Stomach smooth muscle (tissue), 2 donors: ENCODE measurements at regions not wholly inside any gene's neighbourhood (a gene's known extent, or its start where the extent isn't known, plus 50 kb on each side); places are given as distances from the start of the nearest gene placed in this dataset.

ENCODE experiments used
- H3K27ac ChIP-seq: one replicate; pipeline ENCODE4 v1.7.0; 2013; ENCODE audit warnings: mild to moderate bottlenecking, low read length, inconsistent platforms
- H3K27me3 ChIP-seq, 2 donors: one replicate each; pipeline ENCODE4 v1.7.0; 2013; ENCODE audit warnings: low read length in 2 of 2; ENCODE audit not compliant: insufficient read depth in 2 of 2, control insufficient read depth in 1 of 2
- H3K36me3 ChIP-seq, 2 donors: one replicate each; pipeline ENCODE4 v1.7.0; 2013; ENCODE audit warnings: low read length in 2 of 2; ENCODE audit not compliant: control insufficient read depth in 2 of 2, insufficient read depth in 2 of 2
- H3K4me1 ChIP-seq: one replicate; pipeline ENCODE4 v1.7.0; 2013; ENCODE audit warnings: low read length; ENCODE audit not compliant: control insufficient read depth, insufficient read depth
- H3K4me3 ChIP-seq, 2 donors: one replicate each; pipeline ENCODE4 v1.7.0; 2013; ENCODE audit warnings: low read length in 2 of 2
- H3K9ac ChIP-seq, 2 donors: one replicate each; pipeline ENCODE4 v1.7.0; 2013; ENCODE audit warnings: low read length in 2 of 2, mild to moderate bottlenecking in 1 of 2
- H3K9me3 ChIP-seq, 2 donors: one replicate each; pipeline ENCODE4 v1.7.0; 2013; ENCODE audit warnings: low read length in 2 of 2; ENCODE audit not compliant: control insufficient read depth in 2 of 2
- donor health status: healthy.
- donor health status: Pancreatic carcinoma.

DNA sequence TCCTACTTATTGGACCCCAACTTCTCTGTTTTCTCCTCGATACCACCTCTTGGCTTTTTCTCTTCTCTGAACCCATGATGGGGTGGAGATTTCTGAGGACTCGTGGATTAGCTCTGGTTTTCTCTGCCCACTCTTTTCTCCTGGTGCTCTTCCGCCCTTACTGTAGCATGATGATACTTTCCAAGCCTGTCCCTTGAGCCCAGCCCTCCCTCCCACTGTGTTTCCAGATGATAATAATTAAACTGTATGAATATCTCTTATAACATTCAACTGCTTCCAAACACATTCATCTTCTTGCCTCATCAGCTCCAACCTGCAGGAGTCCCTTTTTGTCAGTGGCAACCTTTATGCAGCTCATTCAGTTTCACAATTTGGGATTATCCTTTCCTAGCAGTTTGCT, 494.2 kb upstream of the KLF4 start:
- Histone ChIP-seq H3K27me3 (no peaks in the 10 kb centered on the region), H3K9me3 (no peaks in the 10 kb centered on the region), H3K4me3 (no peak overlapping the region), H3K9ac (no peak overlapping the region), H3K4me1 (no peaks in the 10 kb centered on the region), H3K27ac (no peak overlapping the region), H3K36me3 (no peaks in the 10 kb centered on the region)

DNA sequence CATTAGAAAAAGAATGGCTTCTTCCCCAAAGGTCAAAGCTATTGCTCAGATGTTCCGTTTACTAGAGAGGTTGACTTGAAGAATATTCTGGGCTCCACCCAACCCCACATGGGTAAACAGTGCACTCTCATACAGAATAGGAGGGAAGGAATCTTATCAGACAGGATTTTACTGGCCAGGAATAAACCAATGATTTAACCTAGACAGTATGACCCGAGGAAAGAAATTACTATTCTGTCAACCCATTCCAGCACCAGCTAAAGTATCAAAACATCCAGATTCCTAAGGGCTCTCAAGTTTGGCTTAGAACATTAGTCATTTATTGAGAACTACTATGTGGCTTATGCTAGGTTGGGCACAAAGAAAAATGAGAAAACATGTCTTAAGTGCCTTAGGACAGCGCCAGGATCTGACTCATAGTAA, 493.6 kb upstream of the KLF4 start:
- Histone ChIP-seq H3K9ac (no peak overlapping the region), H3K36me3 (no peaks in the 10 kb centered on the region), H3K4me3 (no peak overlapping the region), H3K27ac (no peak overlapping the region), H3K9me3 (no peaks in the 10 kb centered on the region), H3K27me3 (no peaks in the 10 kb centered on the region), H3K4me1 (no peaks in the 10 kb centered on the region)

DNA sequence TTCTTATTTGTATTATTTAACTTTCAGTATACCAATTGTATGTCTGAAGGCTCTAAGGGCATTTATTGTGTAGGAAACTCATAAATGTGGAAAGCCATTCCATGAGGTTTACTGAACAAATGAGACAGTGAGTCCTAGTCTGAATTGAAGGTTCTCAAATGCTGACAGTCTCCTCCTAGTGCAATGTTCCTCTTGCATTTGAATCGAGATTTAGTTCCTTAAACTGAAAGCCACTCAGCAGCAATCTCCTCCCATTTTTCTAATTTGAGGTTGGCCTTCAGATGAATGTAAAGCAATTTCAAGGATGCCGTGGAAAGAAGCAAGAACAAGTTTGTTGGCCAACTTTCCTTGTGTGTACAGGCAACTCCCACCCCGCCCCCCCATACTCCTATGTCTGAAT, 493.2 kb upstream of the KLF4 start:
- no peak overlapping the region for H3K9ac ChIP-seq
- no peaks in the 10 kb centered on the region for H3K4me1 ChIP-seq
- H3K9me3 ChIP-seq: no peaks in the 10 kb centered on the region
- no peaks in the 10 kb centered on the region for H3K27me3 ChIP-seq
- H3K4me3 ChIP-seq: no peak overlapping the region
- no peak overlapping the region for H3K27ac ChIP-seq
- no peaks in the 10 kb centered on the region for H3K36me3 ChIP-seq

DNA sequence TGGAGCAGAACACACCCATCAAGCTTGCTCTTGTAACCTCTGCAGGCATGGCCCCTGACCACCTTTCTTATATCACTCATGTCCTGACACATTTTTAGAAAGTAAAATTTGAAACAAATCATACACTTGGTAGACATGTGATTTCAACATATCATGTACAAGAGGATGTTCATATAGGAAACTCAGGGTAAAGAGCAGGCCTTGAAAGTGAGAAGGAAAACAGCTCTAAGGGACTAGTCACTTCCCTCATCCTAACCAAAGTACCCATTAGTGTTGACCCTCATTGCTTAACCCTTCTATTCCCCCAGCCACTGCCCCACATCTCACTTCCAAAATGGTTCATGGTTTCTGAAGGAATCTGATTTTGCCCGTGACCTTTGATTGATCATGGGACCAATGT, 492.4 kb upstream of the KLF4 start:
- no peaks in the 10 kb centered on the region for H3K27me3 ChIP-seq
- H3K4me3 ChIP-seq: no peak overlapping the region
- no peaks in the 10 kb centered on the region for H3K36me3 ChIP-seq
- H3K9me3 ChIP-seq: no peaks in the 10 kb centered on the region
- no peak overlapping the region for H3K9ac ChIP-seq
- H3K4me1 ChIP-seq: no peaks in the 10 kb centered on the region
- no peak overlapping the region for H3K27ac ChIP-seq

DNA sequence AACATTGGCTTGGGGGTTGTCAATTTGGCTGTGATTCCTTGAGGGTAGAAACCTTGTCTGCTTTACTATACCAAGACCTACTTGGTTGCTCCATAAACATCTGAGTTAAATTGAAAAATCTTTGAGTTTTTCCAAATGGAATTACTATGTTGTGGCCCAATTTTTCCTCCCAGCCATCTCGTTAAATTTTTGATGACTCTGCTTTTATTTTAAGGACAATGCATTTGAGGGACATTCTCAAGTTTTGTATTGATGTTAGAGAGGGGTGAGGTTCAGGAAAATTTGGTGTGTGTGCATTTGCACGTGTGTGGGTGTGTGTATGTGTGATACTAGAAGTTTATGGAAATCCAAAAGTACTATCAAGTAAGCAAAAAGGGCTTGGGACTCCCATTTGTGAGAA, 491.4 kb upstream of the KLF4 start:
- H3K27ac ChIP-seq: no peak overlapping the region
- no peaks in the 10 kb centered on the region for H3K27me3 ChIP-seq
- no peaks in the 10 kb centered on the region for H3K4me1 ChIP-seq
- no peaks in the 10 kb centered on the region for H3K9me3 ChIP-seq
- H3K36me3 ChIP-seq: no peaks in the 10 kb centered on the region
- no peak overlapping the region for H3K9ac ChIP-seq
- no peak overlapping the region for H3K4me3 ChIP-seq

DNA sequence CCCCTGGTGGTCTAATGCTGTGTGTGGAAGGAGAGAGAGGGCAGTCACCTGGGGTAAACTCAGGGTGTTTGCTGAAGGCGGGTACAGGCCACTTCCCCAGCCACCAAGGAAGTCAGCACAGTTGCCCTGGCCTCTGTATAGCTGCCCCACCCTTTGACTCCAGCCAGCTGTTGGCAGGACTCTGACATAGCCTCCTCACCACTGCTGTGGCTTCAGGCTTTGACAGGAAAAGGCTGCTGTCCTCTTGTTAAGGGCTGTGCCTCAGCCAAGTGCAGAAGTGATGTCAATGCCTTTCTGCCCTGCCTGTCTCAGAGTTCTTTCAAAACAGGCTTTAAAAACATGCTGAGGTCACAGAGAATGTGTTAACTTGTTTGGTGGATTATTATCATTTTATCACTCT, 487.2 kb upstream of the KLF4 start:
- Histone ChIP-seq H3K4me3 (no peak overlapping the region), H3K27me3 (no peaks in the 10 kb centered on the region), H3K9ac (no peak overlapping the region), H3K4me1 (no peaks in the 10 kb centered on the region), H3K9me3 (no peaks in the 10 kb centered on the region), H3K27ac (no peak overlapping the region), H3K36me3 (no peaks in the 10 kb centered on the region)

DNA sequence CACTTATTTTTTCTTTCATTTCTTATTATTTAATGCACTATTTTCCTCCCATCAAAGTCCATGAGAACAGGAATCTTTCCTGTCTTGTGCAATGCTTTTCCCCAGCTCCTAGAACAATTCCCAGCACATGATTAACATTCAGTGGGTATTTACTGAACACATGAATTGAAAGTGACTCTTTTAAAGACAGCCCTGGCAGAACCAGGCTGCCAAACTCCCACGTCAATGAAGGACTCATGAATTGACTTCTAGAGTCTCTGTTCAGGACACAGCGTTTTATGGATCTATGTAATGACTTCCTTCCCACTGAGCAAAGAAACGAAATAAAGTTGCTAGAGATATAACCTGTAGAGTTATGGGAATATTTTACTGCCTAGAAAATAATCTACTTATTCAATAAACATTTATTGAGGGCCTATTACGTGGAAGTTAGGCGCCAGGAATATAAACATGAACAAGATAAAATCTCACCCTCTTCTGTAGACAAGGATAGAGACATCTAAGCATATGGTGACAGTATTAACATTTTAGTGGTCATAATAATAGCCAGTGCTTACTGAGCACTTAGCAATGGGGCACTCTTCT, 485.9 kb upstream of the KLF4 start:
- no peaks in the 10 kb centered on the region for H3K27me3 ChIP-seq
- no peaks in the 10 kb centered on the region for H3K36me3 ChIP-seq
- no peaks in the 10 kb centered on the region for H3K9me3 ChIP-seq
- H3K4me3 ChIP-seq: no peak overlapping the region
- no peak overlapping the region for H3K27ac ChIP-seq
- H3K9ac ChIP-seq: no peak overlapping the region
- H3K4me1 ChIP-seq: no peaks in the 10 kb centered on the region

DNA sequence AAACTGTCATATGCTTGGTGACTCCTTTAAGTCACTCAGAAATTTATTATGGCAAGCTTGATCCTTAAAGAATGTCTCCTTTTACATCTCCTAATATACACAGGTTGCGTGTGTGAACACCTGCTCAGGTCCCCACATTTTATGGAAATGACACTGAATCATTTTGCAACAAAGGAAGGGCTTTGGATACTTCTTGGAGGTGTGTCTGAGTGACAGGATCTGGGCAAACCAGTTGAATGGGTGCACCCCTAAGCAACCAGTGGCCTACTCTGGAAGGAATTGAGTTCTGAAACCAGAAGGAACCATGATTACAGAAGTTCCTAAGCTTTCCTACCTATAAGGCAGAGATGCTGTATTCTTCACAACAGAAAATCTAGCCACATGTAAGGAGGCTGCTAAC, 483.9 kb upstream of the KLF4 start:
- Histone ChIP-seq H3K9ac (no peak overlapping the region), H3K36me3 (no peaks in the 10 kb centered on the region), H3K27ac (no peak overlapping the region)

DNA sequence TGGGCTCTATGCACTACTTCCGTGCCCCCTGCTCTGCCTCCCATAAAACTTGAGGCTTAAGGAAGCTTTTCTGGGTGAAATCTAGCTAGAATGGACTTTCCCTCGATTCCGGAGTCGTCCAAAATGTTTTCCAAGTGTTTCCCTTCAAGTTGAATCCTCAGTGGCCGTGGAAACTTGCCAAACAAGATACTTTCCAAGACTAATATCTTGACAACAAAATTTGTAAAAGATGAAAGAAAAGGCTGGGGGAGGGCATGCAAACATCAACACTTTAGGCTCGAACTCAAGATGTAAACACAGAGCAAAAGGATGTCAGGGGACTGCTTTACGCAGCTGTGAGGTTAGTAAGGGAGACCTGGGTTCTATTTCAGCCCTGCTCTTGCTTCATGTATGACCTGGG, 482.8 kb upstream of the KLF4 start:
- Histone ChIP-seq H3K36me3 (no peaks in the 10 kb centered on the region), H3K9me3 (no peaks in the 10 kb centered on the region), H3K27ac (no peak overlapping the region), H3K9ac (no peak overlapping the region), H3K4me1 (no peaks in the 10 kb centered on the region), H3K27me3 (no peaks in the 10 kb centered on the region), H3K4me3 (no peak overlapping the region)

More for the DNA sequence above, 483.9 kb upstream of the KLF4 start:
- Histone ChIP-seq H3K9me3 (no peaks in the 10 kb centered on the region), H3K4me1 (no peaks in the 10 kb centered on the region), H3K27me3 (no peaks in the 10 kb centered on the region), H3K4me3 (no peak overlapping the region)

DNA sequence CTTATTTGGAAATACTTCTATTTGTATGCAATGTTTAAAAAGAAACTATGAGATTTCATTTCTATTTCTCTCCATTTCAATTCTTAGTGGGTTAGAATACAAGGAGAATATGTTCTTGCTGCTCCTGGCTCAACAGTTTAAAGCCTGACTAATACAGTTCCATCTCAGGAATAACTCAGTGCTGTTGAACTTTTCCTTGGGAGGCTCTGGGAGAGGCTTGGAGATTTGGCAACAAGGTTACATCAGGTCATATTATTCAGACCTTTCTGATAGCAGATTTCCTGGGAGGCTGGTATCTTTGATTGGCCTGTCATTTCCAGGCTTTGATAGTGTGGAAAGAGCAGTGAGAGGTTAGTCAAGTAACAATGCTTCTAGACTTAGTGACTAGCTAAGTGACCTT, 481.7 kb upstream of the KLF4 start:
- Histone ChIP-seq H3K27ac (no peak overlapping the region), H3K4me1 (no peaks in the 10 kb centered on the region), H3K36me3 (no peaks in the 10 kb centered on the region), H3K9ac (no peak overlapping the region), H3K9me3 (no peaks in the 10 kb centered on the region), H3K27me3 (no peaks in the 10 kb centered on the region), H3K4me3 (no peak overlapping the region)

DNA sequence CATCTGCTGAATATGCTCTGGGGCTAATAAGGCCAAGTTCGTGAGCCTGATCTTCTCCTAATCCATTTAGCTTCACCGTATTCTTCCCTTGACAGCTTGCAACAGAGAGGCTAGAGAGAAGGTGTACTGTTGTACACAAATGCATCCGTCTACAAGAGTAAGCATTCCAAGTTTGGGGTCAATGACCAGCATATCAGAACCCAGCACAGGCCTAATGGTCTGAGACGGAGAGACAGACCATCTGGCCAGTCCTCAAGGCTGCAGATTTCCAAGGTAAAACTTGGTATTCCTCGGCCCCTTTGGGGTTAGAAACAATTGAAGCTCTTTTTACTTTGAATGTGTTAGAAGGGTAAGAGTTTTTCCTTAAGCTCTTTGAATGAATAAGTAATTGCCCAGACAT, 481.2 kb upstream of the KLF4 start:
- H3K27me3 ChIP-seq: no peaks in the 10 kb centered on the region
- no peak overlapping the region for H3K9ac ChIP-seq
- H3K4me3 ChIP-seq: no peak overlapping the region
- no peaks in the 10 kb centered on the region for H3K4me1 ChIP-seq
- no peaks in the 10 kb centered on the region for H3K36me3 ChIP-seq
- H3K9me3 ChIP-seq: no peaks in the 10 kb centered on the region
- no peak overlapping the region for H3K27ac ChIP-seq
